NCI-H226 (cell line): ENCODE measurements at regions not wholly inside any gene's neighbourhood (a gene's known extent, or its start where the extent isn't known, plus 50 kb on each side); places are given as distances from the start of the nearest gene placed in this dataset.
"Not testable (repeated sequence)": the region's sequence is repeated elsewhere in the genome, so short reads cannot be mapped to it uniquely, and the experiment has no call there.

Experiments
- DNase-seq: peaks from one replicate; pipeline ENCODE4 v3.0.0-alpha.2; 2015

DNA sequence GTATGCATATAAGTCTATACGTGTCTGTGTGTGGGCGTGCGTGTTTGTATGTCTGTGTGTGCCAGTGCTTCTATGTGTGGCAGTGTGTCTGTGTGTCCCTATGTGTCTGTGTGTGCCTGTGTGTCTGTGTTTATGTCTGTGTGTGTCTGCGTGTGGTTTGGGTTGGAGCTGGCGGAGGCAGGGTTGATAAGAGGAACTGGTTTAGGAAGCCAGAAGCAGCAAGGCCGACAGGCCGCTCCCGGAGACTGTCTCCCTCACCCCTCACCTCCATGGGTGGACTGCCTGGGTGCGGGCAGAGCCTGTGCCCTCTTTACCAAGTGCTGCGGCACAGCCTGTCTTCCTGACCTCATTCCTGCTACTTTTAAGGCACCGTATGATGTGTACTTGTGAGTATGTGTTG lies 327.1 kb upstream of the B3GAT1 start:
- no peak for DNase-seq

DNA sequence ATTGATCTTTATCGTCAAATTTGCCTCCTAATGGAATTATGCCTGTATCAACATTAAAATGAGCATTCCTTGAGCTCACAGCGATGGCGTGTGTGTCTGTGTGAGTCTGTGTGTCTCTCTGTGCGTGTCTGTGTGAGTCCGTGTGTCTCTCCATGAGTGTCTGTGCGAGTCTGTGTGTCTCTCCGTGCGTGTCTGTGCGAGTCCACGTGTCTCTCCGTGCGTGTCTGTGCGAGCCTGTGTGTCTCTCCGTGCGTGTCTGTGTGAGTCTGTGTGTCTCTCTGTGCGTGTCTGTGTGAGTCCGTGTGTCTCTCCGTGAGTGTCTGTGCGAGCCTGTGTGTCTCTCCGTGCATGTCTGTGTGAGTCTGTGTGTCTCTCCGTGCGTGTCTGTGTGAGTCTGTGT lies 326.5 kb upstream of the B3GAT1 start:
- DNase-seq, result no peak

DNA sequence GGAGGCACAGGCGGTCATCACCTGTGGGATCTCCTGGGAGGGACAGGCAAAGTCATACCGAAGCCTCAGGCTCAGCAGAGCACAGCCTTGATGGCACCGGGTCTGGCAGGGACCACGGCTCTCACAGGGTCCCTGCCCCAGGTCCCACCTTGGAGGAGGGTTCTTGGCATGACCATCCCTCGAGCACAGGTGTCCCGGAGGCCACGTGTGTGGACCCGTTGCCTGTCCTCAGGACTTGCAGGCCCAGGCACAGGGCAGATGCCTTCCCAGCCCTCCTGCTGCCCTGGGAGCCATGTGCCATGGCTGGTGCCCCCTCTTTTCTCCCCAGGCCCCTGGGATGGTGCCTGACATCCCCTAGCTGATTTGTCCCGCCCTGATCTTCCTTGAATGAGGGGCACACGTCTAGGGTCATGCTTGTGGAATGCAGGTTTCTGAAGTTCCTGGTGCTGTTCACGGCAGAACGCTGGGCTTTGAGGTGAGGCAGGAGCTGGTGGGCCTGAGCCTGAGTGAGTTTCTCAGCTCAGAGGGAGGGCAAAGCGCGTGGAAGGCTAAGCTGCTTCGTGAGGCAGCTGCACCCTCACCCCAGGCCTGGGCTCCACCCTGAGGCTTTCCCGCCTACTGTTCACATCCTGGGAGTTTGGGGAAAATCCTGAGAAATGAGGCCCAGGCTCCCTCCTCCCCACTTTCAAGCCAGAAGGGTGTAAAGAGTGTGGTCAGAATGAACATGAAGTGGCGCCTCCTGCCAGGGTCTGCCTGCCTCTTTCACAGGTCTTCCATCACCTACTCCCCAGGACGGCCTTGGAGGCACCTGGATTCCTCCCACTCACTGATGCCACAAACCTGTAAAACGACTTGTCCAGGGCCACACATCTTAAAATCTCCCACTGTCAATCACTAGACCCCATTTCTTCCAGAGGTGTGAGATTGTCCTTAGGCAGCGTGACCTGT lies 325.8 kb upstream of the B3GAT1 start:
- no peak for DNase-seq

DNA sequence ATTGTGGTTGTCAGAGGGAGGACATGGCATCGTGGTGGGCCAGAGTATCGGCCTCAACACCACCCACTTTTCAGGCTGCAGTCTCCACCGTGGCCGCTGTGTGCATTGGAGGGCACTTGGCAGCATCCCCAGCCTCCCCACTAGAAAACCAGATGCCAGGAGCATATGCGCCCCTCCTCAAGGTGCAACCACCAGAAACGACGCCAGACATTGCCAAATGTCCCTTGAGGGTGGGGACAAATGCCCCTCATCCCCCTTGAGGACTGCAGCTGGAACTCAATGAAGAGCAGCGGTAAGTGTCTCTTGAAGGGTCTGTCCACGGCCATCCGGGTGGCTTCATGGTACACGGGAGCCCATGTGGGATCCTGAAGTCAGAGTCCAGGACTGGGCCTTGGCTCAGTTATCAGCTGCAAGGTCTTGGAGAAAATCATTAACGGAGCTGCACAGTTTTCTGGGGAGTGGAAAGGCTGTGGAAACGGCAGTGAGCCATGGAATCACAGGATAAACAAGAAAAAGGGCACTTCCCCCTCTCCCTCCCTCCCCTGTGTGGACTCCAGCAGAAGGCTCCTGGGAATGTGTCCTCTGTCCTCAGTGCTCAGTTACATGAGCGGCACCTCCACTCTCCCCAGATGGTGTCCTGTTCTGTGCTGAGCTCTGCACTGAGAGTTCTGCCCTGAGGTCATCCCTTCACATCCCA lies 324.4 kb upstream of the B3GAT1 start:
- DNase-seq, result no peak

DNA sequence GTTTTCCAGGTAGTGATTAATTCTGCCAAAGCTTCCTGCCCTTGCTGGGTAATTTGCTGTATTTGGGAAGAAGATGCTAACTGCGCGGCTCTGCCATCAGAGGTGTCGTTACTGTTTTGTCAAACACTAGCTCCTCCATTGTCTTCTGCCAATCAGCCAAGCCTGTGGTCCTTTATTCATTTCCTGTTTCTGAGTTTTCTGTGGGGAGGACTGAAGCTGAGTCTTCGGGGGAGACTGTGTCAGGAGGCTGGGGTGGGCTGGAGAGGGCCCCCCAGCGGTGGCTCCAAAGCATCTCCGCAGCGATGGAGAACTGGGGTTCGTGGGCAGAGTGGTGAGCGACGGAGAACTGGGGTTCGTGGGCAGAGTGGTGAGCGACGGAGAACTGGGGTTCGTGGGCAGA lies 322.9 kb upstream of the B3GAT1 start:
- no peak for DNase-seq

DNA sequence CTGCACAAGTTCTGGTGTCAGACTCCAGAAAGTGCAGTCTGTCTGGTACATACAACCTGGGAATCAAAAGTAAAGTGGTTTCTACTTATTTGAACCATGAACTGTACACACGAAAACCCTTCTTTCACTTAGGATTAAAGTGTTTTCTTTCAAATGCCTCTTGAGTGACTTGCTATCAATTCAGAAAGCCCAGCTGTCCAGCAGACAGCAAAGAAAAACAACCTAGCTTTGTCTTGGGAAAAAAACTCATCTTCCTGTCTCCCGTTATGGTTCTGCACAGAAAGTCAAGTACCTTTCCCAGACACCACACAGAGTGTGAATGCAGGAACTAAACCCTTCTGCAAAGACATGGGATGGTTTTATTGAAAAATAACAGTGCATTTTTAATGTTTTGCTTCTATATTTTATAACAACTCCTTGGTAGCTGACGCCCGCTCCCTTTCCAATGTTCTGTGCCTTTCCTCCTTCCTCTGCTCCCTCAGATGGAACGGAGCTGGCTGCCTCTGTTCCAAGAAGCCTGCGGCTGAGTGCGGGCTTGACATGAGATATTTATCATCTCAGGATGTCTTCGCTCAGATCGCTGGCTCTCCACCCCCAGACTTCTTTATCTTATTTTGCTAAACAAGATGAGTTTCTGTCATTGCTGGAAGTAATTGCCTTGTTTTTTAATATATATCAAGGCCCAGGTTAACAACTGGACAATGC lies 322.3 kb upstream of the B3GAT1 start:
- no peak for DNase-seq

DNA sequence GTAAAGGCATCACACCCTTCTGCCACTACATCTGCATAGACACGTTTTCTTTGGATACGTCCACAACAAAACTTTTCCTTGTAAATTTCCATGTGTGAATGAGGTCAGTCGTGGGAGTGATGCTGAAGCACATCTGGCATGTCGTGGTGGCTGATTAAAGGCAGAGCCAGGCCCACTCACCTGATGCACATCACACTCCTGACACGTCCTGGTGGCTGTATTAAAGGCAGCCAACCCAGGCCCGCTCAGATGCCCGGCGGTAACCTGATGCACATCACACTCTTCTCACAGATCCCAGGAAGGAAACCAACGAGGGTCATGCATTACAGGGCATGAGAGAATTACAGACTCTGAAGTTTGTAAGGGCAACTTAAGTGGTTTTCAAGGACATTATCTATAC lies 321.6 kb upstream of the B3GAT1 start:
- no peak for DNase-seq

DNA sequence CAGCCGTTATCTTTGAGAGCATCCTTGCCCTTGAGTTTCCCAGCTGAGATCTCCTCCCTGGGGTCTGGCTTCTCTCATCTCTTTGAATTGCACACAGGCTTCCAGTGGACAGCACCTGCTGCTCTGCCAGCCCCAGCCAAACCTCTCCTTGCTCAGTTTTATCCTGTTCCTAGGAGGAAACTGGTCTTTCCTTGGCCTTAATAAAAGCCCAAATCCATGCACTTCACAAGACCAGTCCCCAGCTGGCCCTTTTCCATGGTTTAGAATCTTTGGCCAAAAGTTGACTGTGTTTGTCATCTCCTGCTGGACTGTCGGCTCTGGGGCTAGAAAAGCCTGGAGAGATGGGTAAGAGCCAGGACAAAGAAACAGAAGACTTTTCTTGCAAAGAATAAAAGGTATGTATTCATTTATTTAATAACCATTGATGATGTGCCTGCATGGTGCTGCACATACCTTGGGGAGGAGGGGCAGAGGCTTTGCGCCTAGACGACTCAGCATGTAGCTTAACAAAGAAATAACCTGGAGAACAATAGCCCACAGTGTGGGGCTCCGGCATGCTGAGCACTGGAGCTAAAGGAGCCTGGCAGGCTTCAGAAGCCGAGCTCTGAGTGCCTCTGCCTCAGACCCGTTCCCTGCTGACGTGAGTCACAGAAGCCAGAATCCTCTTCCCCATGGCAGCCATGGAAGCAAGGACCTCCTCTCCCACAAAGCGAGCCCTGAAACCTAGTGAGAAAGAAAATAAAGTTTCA lies 319.3 kb upstream of the B3GAT1 start:
- DNase-seq, result no peak

DNA sequence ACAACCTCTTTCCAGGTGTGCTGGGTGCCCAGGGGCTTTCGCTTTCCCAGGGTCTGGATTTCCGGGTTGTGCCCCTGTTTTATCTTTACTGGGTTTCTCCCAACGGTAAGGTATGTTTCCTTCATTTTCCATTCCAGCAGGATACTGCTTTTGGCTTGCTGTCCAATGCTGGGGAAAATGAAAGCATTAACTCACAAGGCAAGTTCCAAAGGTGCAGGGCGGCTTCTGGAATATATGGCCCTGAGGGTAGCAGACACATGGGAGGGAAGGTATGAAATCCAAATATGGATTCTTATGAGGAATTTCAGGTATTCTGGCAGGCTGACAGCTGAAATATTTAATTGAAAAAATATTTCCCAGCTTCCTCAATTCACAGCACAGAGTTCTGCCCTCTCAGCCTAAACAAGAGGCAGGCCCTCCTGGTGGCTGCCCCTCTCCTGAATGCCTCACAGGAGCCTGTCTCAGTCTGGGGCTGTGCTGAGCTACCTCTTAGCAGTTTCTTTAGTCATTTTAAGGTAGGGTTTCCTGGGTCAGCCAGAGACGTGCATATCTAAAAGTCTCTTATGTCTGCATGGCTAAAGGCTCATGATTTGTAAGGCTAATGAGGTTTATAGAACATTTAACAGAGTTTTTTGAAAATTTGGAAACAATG lies 318.6 kb upstream of the B3GAT1 start:
- no peak for DNase-seq

DNA sequence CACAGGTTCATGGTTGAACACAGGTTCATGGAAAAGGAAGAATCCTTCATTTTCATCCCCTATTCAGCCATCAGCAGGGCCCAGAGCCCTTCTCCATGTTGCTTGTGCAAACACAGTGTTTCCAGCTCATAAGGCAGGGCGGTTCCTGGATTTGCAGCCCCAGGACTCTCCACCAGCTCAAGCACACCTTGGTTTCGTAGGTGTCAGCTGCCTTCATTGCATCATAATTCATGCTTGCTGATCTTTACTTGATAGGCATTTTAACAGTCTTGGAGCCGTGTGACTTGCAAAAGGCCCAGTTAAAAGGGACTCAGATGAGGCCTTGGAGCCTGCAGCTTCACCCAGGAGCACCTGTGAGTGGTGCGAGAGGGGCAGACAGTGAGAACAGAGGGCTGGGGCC lies 318.1 kb upstream of the B3GAT1 start:
- no peak for DNase-seq

DNA sequence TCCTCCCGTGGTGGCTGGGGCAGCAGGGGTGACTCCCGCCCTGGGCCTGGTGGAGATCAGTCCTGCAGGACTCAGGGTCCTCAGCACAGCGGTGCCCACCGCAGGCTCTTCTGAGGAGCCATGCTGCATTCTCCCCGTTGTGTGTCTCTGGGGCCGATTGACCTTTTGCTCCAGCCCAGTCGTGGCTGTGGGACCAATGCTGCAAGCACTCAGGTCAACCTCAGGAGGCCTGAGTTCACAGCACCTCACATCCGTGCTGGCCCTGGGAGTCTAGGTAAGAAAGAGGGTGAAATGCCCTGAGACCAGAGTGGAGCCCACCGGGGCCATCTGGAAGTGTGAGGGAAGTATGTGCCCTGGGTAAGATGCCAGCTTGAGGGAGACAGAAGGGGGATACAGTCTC lies 316.1 kb upstream of the B3GAT1 start:
- no peak for DNase-seq

DNA sequence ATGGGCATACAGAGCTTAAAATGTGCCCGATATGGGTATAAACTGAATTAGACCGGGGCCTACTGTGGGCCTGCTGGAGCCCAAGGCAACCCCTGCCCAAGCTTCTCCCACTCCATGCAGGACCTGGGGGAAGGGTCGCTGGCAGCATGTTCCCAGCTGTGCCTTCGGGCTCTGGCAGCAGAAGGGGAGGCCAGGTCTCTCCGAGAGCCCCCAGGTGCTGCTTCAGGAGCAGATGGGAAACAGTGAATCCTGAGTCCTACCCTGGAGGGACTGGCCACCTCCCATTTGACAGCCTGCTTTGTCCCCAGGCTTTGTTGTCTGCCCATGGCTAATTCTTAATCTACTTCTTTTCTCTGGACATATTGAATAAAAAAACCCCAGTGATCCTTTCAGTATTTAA lies 315.6 kb upstream of the B3GAT1 start:
- no peak for DNase-seq

DNA sequence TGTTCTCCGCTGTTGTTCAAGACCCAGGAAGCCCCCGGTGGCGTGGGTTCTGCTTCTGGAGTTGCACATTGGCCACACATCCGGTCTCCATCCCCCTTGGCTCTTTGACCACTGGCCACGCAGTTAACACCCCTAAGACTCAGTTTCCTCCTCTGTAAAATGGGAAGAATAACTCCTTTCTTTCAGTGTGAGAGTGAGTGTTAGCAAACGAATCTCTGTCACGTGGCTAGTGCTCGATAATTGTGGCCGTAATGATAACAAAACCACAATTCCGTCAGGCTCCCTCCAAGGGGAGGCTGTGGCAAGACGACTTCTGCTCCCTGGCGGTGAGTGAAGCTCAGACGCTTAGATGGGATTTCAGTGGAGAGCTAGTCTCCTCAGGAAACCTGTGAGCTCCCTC lies 315.2 kb upstream of the B3GAT1 start:
- DNase-seq, result no peak

DNA sequence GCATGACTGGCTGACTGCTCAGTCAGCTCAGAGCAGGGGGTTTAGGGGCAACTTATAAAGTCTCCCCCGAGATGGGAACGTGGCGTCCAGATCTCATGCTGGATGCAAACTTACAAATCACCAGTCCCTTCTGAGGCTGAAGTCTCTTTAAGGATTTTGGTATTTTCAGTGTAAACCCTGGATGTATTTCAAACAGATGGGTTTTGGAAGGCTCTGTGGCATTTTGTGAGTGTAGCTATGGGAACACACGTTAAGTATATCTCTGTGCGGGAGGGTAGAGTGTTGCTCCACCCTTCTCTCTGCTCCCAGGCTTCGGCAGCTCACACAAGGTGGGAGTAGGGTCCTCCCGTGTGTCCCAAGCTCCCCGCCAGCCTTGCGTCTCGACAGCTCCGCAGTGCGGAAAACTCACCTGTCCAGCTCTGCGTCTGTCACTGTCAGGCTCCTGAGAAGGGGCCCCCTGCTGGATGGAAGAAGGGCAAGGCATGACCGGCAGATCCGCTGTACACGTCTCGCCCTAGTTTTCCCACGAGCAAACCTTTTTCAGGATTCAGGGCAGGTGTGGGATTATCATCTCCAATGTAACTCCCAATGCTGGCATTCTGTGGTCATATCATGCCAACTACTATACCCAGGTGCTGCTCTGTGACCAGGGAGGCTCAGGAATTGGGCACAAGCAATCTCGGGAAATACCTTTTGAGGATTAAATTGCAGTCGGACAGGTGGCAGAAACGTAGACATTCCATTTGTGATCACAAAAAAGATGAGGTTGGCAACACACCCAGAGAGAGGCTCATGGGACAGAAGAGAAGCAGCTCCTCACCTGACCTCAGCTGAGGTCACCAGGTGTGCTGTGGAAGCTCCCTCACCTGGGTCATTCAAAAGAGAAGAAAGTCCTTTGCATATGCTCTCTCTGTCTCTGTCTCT lies 313.9 kb upstream of the B3GAT1 start:
- no peak for DNase-seq

DNA sequence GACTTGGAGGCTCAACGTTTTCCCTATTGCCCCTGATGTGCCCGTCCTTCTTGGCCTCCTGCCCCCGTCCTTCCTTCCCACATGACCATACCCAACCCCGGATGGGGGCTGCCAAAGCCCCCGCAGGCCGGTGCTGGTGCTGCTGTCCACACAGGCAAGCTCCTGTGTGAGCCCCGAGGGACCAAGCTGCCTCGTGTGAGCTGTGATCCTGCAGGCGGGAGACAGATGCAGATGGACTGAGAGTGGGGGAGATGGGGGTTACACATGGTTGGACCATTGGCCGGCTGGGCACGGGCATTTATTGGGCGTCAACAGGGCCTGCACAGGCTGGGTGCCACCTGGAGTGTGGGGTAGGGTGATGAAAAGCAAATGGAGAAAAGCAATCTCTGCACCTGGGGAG lies 313.2 kb upstream of the B3GAT1 start:
- no peak for DNase-seq

DNA sequence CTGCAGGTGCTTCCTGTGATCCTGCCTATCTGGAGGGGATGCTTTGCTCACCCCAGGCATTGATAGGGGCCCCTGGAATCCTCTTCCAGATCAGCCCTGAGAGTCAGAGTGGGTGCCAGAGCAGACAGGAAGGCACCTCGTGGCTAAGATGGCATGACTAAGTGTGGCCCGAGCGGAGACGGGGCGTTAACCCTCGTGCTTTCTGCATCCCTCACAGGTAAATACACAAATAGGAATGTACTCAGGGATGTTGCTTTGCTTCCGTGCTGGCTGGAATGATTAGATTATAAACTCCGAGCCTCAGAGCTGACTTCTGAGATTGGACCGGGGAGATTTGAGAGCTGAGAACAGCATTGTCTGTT lies 312.7 kb upstream of the B3GAT1 start:
- no peak for DNase-seq

DNA sequence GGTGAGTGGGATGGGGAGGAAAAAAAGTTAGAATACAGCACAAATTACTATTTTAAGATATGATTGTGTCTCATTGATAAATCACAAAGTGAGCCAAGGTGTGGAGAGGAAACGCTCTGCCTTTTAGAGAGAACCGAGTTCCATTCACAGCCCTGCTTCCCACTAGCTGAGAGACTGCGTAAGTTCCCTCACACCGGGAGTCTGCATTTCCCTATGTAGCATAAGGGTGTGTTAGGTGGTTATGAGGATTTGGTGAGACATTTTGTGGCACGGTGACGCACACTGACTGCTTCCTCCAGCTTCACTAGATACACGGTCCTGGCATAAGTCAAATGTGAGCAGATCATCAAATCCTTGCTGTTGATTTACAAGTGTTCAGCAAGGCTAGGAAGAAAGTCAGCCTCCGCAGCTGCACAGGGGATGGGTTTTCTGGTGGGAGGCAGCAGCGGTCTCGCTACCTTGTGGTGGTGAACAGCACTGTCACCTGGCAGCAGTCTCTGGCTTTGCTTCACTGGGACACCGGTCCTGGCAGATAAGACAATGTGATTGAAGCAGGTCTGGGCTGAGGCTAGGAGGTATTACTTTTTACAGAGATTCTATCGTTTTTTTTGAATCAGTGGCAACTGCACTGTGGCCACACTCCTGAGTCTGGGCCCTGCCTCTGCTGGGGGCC lies 312.2 kb upstream of the B3GAT1 start:
- no peak for DNase-seq

DNA sequence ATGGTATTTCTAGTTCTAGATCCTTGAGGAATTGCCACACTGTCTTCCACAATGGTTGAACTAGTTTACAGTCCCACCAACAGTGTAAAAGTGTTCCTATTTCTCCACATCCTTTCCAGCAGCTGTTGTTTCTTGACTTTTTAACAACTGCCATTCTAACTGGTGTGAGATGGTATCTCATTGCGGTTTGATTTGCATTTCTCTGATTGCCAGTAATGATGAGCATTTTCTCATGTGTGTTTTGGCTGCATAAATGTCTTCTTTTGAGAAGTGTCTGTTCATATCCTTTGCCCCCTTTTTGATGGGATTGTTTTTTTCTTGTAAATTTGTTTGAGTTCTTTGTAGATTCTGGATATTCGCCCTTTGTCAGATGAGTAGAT lies 308.6 kb upstream of the B3GAT1 start:
- not testable (repeated sequence) for DNase-seq

DNA sequence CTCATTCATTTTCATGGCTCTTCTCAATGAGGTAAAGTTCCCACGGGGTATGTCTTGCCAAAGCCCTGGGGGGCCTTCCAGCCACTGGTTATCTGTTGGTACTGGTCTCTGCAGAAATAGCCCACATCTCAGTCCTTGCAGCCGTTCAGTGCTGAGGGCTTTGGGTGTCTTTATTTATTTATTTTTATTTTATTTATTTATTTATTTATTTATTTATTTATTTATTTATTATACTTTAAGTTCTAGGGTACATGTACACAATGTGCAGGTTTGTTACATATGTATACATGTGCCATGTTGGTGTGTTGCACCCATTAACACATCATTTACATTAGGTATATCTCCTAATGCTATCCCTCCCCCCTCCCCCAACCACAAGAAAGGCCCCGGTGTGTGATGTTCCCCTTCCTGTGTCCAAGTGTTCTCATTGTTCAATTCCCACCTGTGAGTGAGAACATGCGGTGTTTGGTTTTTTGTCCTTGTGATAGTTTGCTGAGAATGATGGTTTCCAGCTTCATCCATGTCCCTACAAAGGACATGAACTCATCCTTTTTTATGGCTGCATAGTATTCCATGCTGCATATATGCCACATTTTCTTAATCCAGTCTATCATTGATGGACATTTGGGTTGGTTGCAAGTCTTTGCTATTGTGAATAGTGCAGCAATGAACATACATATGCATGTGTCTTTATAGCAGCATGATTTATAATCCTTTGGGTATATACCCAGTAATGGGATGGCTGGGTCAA lies 308.1 kb upstream of the B3GAT1 start:
- not testable (repeated sequence) for DNase-seq

DNA sequence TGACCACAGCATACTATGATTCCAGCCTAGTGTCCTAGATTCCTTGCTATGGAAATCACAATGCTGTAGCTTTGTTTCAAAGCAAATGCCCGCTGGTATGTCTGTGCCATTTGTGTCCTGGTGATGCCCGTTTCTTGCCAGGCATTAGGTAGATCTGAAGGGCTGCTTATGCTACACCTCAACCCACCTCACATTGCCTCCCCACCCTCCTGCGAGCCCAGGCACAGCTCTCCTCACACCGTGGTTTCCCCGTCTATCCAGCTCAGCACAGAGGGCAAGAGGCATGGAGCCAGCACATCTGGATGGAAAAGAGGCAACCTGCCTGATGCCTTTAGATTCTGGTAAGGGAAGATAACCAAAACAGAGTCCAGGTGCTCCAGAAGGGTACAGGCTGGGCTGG lies 307.4 kb upstream of the B3GAT1 start:
- no peak for DNase-seq
